H54 (cell line): ENCODE measurements at regions not wholly inside any gene's neighbourhood (a gene's known extent, or its start where the extent isn't known, plus 50 kb on each side); places are given as distances from the start of the nearest gene placed in this dataset.

ENCODE experiments used
- DNase-seq: peaks from one replicate; pipeline ENCODE4 v3.0.0; 2011; ENCODE audit warnings: low spot score, mixed read lengths; ENCODE audit not compliant: insufficient read length
- FAIRE-seq: peaks from 3 replicates; lab custom pipeline; 2011; peaks lifted over from hg19 to GRCh38; lab: Jason Lieb, UNC
- POLR2A ChIP-seq: IDR thresholded peaks from 2 replicates; pipeline ENCODE4 v1.6.1; 2011; ENCODE audit warnings: low read depth, mild to moderate bottlenecking, low read length

DNA sequence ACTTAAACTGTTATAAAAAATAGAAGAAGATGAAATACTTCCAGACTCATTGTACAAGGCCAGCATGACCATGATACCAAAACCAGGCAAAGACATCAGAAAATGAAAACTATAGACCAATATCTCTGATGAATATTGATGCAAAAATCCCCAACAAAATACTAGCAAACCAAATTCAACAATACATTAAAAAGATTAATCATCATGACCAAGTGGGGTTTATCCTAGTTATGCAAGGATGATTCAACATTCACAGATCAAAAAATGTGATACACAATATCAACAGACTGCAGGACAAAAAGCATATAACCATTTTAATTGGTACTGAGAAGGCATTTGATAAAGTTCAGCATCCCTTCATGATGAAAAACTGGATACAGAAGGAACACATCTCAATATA, 824.5 kb upstream of the RAG2 start:
- DNase-seq (no peak), FAIRE-seq (peak; percentile 20)
- no peak for TF ChIP-seq POLR2A

DNA sequence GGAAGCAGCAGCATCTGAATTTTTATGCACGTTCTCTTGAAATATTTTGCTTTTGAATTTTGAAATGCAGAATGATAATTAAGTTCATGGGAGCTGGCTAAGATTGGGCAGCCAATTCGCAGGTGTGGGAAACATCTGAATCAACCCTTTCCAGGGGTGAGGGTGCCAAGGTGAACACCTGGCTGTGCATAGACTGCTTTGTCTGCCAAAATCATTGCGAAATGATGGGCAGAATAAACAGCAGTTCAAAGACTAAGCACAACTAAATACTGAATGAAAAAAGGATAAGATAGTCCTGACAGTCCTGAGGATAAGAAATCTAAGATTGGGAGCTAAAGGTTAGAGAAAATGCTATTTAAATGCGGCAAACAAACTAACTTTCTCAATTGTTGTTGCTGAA, 813.3 kb upstream of the RAG2 start:
- FAIRE-seq (no peak), DNase-seq (no peak)
- no peak for TF ChIP-seq POLR2A

DNA sequence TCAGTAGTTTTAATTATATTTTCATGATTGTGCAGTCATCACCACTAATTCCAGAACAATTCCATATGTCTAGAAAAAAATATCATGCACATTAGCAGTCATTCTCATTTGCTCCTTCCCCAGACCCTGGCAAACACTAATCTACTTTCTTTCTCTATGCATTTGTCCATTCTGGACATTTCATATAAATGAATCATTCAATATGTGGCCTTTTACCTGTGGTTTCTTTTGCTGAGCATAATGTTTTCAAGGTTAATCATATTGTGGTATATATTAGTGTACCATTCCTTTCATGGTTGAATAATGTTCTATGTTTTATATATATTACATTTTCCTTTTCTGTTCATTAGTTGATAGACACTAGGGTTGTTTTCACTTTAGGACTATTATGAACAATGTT, 811.1 kb upstream of the RAG2 start:
- DNase-seq (no peak), FAIRE-seq (peak; percentile 84)
- TF ChIP-seq POLR2A = no peak

DNA sequence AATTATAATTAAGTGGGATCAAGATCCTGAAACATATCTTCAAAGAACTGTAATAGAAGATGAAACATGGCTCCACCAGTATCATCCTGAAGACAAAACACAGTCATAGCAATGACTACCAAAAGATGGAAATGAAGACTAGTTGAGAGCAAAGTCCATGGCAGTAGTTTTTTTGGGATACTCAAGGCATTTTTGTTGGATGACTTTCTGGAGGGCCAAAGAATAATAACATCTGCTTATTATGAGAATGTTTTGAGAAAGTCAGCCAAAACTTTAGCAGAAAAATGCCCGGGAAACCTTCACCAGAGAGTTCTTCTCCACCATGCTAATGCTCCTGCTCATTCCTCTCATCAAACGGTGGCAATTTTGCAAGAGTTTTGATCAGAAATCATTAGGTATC, 809.4 kb upstream of the RAG2 start:
- TF ChIP-seq POLR2A = no peak
- no peak for FAIRE-seq
- no peak for DNase-seq

DNA sequence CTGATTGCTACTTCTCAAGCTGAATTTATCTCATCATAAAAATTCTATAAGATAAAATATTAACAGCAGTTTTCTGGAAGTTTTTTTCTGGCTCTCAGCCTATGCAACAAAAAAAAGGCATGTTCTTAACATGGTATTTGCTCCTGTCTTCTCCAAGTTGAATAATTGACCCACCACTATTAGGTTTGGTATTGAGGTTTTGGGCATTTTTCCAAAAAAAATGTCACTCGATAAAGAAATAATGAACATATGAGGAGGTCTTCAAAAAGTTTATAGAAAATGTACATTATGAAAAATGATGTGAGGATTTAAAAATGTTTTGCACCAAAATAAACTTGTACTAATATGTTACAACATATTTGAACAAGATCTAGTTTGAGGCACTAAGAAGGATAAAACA, 808.6 kb upstream of the RAG2 start:
- no peak for DNase-seq
- TF ChIP-seq POLR2A = no peak
- FAIRE-seq = no peak

DNA sequence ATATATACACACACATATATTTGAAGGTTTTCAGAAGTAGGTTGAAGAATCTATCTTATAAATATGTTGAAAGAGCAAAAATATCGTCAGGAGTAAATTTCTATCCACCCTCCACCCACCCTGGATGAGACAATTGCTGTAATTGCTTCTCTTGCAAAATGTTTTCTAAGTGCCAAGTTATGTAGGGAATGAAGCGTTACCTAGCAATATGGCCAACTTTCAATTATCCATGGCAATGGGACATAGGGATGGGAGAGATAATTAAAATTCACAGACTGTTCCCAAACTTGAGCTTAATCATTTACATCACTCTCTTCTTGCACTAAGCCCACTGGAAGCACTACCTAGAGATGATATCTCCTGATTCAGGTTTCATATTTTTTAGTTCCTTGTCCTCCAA, 806.2 kb upstream of the RAG2 start:
- FAIRE-seq (no peak), DNase-seq (no peak)
- TF ChIP-seq POLR2A = no peak

DNA sequence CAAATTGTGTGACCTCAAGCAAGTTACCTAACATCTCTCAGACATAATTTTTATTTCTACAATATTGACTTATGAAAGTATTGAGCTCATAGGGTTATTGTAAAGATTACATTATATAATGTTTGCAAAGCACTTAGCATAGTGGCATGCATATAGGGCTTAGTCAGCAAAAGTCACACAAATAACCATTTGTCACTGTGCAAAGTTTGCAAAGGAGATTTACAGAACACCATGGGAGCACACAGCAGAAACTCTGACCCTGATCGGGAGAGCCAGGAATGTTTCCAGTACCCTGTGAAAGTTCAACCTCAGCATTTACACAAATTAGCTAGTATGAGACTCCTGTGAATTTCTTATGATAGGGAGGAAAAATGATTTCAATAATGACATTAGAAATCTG, 804.6 kb upstream of the RAG2 start:
- FAIRE-seq (peak; percentile 6), DNase-seq (no peak)
- no peak for TF ChIP-seq POLR2A

DNA sequence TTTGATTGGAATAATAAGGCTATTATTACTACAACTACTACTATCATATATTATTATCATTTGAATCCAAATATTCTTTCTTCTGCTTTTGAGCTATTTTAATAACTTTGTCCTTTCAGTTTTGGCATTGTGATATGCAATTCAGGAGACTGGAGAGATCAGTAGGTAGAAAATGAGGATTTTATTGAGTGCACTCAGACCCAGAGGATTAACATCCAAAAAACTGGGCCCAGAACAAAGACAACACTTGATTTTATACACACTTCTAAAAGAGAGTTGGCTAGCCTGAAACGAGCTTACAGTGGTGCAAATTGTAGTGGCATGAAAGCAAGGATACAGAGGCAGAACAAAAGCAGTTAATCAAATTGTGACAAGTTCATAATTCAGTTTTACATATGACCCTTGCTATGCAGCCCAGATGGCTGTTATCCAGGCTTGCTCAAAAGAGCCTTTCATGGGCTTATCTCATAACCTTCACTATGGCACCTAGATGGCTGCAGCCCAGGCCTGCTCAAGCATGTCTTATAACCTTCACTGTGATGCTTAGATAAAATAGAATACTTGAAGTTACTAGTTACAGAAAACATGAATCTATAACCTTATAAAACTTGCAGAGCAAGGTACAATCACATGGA, 796.3 kb upstream of the RAG2 start:
- TF ChIP-seq POLR2A = no peak
- DNase-seq = no peak
- no peak for FAIRE-seq

DNA sequence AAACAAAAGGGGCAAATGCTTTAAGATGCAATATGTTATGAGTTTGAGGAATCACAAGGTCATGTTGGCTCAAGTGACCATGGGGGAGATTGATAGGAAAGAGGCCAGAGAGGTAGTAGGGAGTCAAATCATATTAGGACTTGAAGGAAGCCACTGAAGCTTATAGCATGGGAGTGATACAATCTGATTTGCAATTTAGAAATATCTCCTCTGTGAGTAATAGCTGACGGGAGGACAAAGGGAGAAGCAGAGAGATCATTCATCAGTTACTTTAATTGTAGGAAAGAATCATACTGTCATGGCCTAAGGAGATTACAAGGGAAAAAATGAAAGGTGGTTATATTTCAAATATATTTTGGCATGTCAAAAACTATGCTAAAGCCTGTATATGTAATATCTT, 793.6 kb upstream of the RAG2 start:
- TF ChIP-seq POLR2A = no peak
- FAIRE-seq (no peak), DNase-seq (no peak)

DNA sequence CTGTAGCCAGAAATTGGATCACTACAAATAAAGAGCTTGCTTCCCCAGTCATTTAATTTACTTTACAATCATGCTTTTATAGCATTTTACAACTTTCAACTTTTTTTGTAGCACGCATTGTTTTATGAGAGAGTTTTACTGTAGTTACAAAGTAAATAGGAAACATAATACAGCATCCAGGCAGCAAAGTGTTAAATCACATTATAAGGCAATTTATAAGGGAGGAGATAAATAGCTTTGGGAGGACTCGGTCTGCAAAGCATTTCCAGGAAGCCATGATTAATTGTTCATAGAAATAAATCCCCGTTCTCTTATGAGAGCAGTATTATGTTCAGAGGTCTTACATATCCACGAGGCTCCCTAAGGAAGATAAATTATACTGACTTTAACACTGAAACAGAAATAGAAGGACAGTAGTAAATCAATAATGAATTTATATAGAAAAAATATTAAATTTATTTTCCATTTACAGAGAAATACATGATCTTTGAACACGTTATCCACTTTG, 792.6 kb upstream of the RAG2 start:
- FAIRE-seq (no peak), DNase-seq (no peak)
- no peak for TF ChIP-seq POLR2A

DNA sequence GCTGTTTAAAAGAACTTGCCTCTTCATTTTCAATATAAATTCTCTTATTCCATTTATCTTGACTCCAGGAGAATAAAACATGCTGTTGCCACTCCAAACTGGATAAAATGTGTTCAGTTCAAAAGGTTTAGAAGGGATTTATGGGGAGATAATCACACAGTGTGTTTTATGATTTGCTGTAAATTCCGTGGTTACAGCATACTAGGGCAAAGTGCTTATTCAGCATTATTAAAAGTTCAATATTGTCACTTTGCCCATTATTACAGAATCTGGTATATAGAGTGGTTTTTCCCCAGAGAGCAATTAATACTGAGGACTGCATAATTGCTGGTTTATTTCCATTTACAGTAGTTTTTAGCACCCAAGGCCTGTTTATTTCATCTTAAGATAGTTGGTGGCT, 780.9 kb upstream of the RAG2 start:
- DNase-seq (no peak), FAIRE-seq (no peak)
- no peak for TF ChIP-seq POLR2A

DNA sequence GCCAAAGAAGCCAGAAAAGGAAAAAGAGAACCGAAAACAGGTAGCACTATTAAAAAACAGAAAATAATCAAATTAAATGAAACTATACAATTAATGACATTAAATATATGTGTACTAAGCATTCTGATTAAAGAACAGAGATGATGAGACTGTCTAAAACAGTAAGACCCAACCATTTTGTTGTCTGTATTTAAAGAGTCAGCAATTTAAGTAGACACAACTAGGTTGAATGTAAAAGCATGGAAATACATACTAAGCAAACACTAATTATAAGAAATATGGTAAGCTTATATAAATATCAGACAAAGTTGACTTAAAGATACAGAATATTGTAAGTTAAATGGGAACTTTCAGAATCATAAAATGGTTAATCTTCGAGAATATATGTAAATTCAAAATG, 774.6 kb upstream of the RAG2 start:
- DNase-seq (no peak), FAIRE-seq (no peak)
- TF ChIP-seq POLR2A = no peak

DNA sequence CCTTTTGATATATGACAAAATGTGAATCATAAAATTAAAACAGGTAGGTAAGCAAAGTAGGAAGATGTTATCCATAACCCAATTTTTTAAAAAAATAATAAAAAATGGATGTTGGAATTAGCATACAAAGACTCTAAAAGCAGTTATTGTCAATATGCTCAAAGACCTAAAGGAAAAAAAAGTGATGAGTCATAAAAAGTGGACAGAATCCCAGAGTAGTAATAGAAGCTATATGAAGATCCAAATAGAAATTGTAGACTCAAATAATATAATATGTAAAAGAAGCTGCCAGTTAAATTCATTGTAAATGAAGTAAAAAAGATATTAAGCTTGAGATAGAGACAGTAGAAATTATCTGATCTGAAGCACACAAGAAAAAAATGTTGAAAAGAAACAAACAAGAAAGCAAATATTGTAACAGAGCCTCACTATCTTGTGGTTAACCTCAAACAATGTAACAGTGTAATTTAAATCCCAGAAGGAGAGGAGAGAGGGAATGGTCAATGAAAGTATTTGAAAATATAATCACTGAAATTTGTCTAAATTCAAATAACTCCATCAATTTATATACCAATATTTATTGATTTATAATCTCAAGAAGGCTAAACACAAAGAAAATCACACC, 773.4 kb upstream of the RAG2 start:
- peak; percentile 6 for FAIRE-seq
- no peak for DNase-seq
- TF ChIP-seq POLR2A = no peak

DNA sequence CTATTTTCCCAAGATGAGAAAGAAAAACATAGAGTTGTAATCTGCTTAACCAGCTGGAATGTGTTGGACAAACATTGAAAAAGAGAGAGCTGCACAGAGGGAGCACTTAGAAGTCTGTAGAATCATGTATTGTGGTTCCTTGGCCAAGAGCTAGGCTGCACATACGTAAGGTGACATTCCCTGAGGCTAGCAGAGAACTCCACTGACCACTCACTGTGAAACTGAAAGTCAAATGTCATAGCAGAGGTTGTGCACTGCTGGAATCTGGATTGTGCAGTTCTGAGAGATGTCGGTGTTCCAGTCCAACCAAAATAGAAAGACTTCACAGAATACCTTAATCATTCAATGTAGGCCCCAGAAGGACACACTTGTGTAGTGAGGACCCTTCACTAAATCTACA, 772.8 kb upstream of the RAG2 start:
- DNase-seq (no peak), FAIRE-seq (no peak)
- no peak for TF ChIP-seq POLR2A

DNA sequence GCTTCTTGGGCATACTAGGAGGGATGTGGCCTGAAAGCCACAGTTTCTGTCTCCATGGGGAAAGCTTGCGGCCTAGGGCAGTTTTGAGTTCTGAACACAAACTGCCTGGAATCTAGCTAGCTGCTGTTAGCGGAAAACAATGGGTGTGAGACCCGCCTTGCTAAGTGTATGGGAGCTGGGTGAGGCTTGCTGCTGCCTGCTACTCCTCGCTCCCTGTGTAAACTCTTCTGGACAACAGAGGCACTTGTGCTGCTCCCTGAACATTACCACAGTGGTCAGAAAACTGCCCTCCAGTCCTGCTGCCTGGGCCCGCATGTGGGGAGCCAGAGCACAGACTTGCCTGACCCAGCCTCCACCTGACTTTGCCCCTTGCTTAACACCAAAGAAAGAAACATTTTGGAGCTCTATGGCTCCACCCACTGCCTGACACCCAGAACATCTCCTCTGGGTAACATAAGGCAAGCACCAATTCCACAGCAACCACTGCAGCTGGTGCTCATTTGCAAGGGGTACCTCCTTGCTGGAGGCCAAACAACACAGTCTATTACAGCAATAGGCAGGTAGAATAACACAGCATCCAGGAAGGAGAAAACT, 766.3 kb upstream of the RAG2 start:
- FAIRE-seq (no peak), DNase-seq (no peak)
- no peak for TF ChIP-seq POLR2A
